Subcutaneous abdominal adipose tissue (tissue), 5 donors: ENCODE measurements at regions not wholly inside any gene's neighbourhood (a gene's known extent, or its start where the extent isn't known, plus 50 kb on each side); places are given as distances from the start of the nearest gene placed in this dataset.

Experiments used
- H3K27ac ChIP-seq: one replicate; pipeline ENCODE4 v1.7.0; 2013; ENCODE audit warnings: low read depth, mild to moderate bottlenecking, inconsistent platforms, low read length, moderate library complexity
- H3K27me3 ChIP-seq, 5 donors: one replicate each; pipeline ENCODE4 v1.7.0; 2013; ENCODE audit warnings: low read length in 5 of 5, inconsistent platforms in 1 of 5; ENCODE audit not compliant: control insufficient read depth in 5 of 5, insufficient read depth in 4 of 5
- H3K36me3 ChIP-seq, 5 donors: one replicate each; pipeline ENCODE4 v1.7.0; 2013; ENCODE audit warnings: low read length in 5 of 5; ENCODE audit not compliant: control insufficient read depth in 5 of 5, insufficient read depth in 5 of 5
- H3K4me1 ChIP-seq, 5 donors: one replicate each; pipeline ENCODE4 v1.7.0; 2013; ENCODE audit warnings: low read length in 5 of 5, mild to moderate bottlenecking in 3 of 5, moderate library complexity in 1 of 5; ENCODE audit not compliant: control insufficient read depth in 5 of 5, insufficient read depth in 5 of 5
- H3K4me3 ChIP-seq, 5 donors: one replicate each; pipeline ENCODE4 v1.7.0; 2013; ENCODE audit warnings: low read length in 5 of 5, low read depth in 1 of 5
- H3K9ac ChIP-seq, 5 donors: one replicate each; pipeline ENCODE4 v1.7.0; 2013; ENCODE audit warnings: low read length in 5 of 5, mild to moderate bottlenecking in 4 of 5, moderate library complexity in 3 of 5
- H3K9me3 ChIP-seq, 5 donors: one replicate each; pipeline ENCODE4 v1.7.0; 2013; ENCODE audit warnings: low read length in 5 of 5; ENCODE audit not compliant: control insufficient read depth in 5 of 5
- donor health status: healthy.
- donor health status: healthy.
- donor health status: healthy.
- donor health status: healthy.
- donor health status: healthy.

GRCh38 chr9:116058421-116058820, 95.2 kb upstream of the PAPPA start:
- no peaks in the 10 kb centered on the region for H3K9me3 ChIP-seq
- H3K4me3 ChIP-seq = no peak overlapping the region
- no peak overlapping the region for H3K9ac ChIP-seq
- H3K27me3 ChIP-seq = no peaks in the 10 kb centered on the region
- no peak overlapping the region for H3K27ac ChIP-seq
- no peaks in the 10 kb centered on the region for H3K36me3 ChIP-seq
- no peaks in the 10 kb centered on the region for H3K4me1 ChIP-seq

- H3K27me3 ChIP-seq = no peaks in the 10 kb centered on the region
- no peak overlapping the region for H3K9ac ChIP-seq
- no peaks in the 10 kb centered on the region for H3K36me3 ChIP-seq
- H3K4me1 ChIP-seq = no peaks in the 10 kb centered on the region
- no peaks in the 10 kb centered on the region for H3K9me3 ChIP-seq
- H3K4me3 ChIP-seq = no peak overlapping the region
- no peak overlapping the region for H3K27ac ChIP-seq
Measured at GRCh38 chr9:116059466-116059865, 94.1 kb upstream of the PAPPA start.

GRCh38 chr9:116060631-116061030, 93.0 kb upstream of the PAPPA start:
- Histone ChIP-seq H3K4me1 (no peaks in the 10 kb centered on the region), H3K9me3 (no peaks in the 10 kb centered on the region), H3K36me3 (no peaks in the 10 kb centered on the region), H3K27ac (no peak overlapping the region), H3K9ac (no peak overlapping the region), H3K27me3 (no peaks in the 10 kb centered on the region), H3K4me3 (no peak overlapping the region)

GRCh38 chr9:116061546-116062205, 91.9 kb upstream of the PAPPA start:
- no peaks in the 10 kb centered on the region for H3K9me3 ChIP-seq
- H3K4me3 ChIP-seq = no peak overlapping the region
- H3K27ac ChIP-seq = no peak overlapping the region
- no peak overlapping the region for H3K9ac ChIP-seq
- no peaks in the 10 kb centered on the region for H3K27me3 ChIP-seq
- no peaks in the 10 kb centered on the region for H3K4me1 ChIP-seq
- H3K36me3 ChIP-seq = no peaks in the 10 kb centered on the region

GRCh38 chr9:116062206-116062550, 91.4 kb upstream of the PAPPA start:
- no peak overlapping the region for H3K4me3 ChIP-seq
- H3K9ac ChIP-seq = no peak overlapping the region
- no peaks in the 10 kb centered on the region for H3K36me3 ChIP-seq
- H3K27ac ChIP-seq = no peak overlapping the region
- no peaks in the 10 kb centered on the region for H3K4me1 ChIP-seq
- H3K9me3 ChIP-seq = no peaks in the 10 kb centered on the region
- H3K27me3 ChIP-seq = no peaks in the 10 kb centered on the region

- no peaks in the 10 kb centered on the region for H3K27me3 ChIP-seq
- H3K9ac ChIP-seq = no peak overlapping the region
- no peak overlapping the region for H3K4me3 ChIP-seq
- H3K4me1 ChIP-seq = no peaks in the 10 kb centered on the region
- H3K27ac ChIP-seq = no peak overlapping the region
- no peaks in the 10 kb centered on the region for H3K9me3 ChIP-seq
- no peaks in the 10 kb centered on the region for H3K36me3 ChIP-seq
Measured at GRCh38 chr9:116064970-116065369, 88.6 kb upstream of the PAPPA start.

GRCh38 chr9:116066221-116066620, 87.4 kb upstream of the PAPPA start:
- no peak overlapping the region for H3K9ac ChIP-seq
- no peak overlapping the region for H3K27ac ChIP-seq
- H3K4me3 ChIP-seq = no peak overlapping the region
- no peaks in the 10 kb centered on the region for H3K4me1 ChIP-seq
- H3K27me3 ChIP-seq = no peaks in the 10 kb centered on the region
- no peaks in the 10 kb centered on the region for H3K36me3 ChIP-seq
- H3K9me3 ChIP-seq = no peaks in the 10 kb centered on the region

- Histone ChIP-seq H3K36me3 (no peaks in the 10 kb centered on the region), H3K27me3 (no peaks in the 10 kb centered on the region), H3K4me1 (no peaks in the 10 kb centered on the region), H3K4me3 (no peak overlapping the region), H3K27ac (no peak overlapping the region), H3K9me3 (no peaks in the 10 kb centered on the region), H3K9ac (no peak overlapping the region)
Measured at GRCh38 chr9:116067566-116067965, 86.0 kb upstream of the PAPPA start.

GRCh38 chr9:116070256-116070914, 83.2 kb upstream of the PAPPA start:
- H3K9ac ChIP-seq = no peak overlapping the region
- H3K4me1 ChIP-seq = no peaks in the 10 kb centered on the region
- no peak overlapping the region for H3K4me3 ChIP-seq
- no peaks in the 10 kb centered on the region for H3K27me3 ChIP-seq
- no peaks in the 10 kb centered on the region for H3K36me3 ChIP-seq
- no peak overlapping the region for H3K27ac ChIP-seq
- no peaks in the 10 kb centered on the region for H3K9me3 ChIP-seq

- no peaks in the 10 kb centered on the region for H3K27me3 ChIP-seq
- no peak overlapping the region for H3K27ac ChIP-seq
- H3K4me3 ChIP-seq = no peak overlapping the region
- H3K4me1 ChIP-seq = no peaks in the 10 kb centered on the region
- no peak overlapping the region for H3K9ac ChIP-seq
- no peaks in the 10 kb centered on the region for H3K36me3 ChIP-seq
- no peaks in the 10 kb centered on the region for H3K9me3 ChIP-seq
Measured at GRCh38 chr9:116072046-116072445, 81.5 kb upstream of the PAPPA start.
